ENCODE measurements at regions not wholly inside any gene's neighbourhood (a gene's known extent, or its start where the extent isn't known, plus 50 kb on each side); places are given as distances from the start of the nearest gene placed in this dataset.

DNA sequence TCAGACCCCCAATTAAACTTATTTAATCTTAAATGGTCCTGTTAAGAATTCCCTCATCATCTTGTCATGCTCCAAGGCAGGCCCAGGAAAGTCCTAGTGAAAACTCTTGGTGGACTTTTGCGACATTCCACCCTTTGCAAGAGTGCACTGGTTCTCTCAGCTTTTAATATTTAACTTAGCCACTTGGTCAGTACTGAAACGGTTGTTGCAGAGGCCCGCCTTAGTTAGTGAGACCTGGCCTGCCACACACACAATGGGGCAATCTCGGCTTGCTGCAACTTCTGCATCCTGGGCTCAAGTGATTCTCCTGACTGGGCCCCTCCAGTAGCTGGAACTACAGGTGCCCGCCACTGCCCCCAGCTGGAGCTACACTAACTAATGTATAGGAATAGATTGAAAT lies 1366.0 kb downstream of the UQCRFS1 start:
- DNase-seq (ENCODE audit: low spot score in 2 of 2) = no peak
- intact Hi-C loops (cut with DNase I; ENCODE audit: low total_unique reads) = no loop called here
- no peak overlapping the region for H3K4me3 ChIP-seq
- H3K9me3 ChIP-seq = peaks cover 14 to 28% of the 10 kb centered on the region in 2 donors
- TF ChIP-seq POLR2A (IDR thresholded peaks at IDR 0.05) (no peak), POLR2AphosphoS5 (IDR thresholded peaks at IDR 0.05) (no peak)
- TF ChIP-seq, protein P1, sequence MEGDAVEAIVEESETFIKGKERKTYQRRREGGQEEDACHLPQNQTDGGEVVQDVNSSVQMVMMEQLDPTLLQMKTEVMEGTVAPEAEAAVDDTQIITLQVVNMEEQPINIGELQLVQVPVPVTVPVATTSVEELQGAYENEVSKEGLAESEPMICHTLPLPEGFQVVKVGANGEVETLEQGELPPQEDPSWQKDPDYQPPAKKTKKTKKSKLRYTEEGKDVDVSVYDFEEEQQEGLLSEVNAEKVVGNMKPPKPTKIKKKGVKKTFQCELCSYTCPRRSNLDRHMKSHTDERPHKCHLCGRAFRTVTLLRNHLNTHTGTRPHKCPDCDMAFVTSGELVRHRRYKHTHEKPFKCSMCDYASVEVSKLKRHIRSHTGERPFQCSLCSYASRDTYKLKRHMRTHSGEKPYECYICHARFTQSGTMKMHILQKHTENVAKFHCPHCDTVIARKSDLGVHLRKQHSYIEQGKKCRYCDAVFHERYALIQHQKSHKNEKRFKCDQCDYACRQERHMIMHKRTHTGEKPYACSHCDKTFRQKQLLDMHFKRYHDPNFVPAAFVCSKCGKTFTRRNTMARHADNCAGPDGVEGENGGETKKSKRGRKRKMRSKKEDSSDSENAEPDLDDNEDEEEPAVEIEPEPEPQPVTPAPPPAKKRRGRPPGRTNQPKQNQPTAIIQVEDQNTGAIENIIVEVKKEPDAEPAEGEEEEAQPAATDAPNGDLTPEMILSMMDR (IDR thresholded peaks at IDR 0.05) = no peak
- no peaks in the 10 kb centered on the region for H3K4me1 ChIP-seq
- no peak overlapping the region for H3K27ac ChIP-seq
- no peaks in the 10 kb centered on the region for H3K36me3 ChIP-seq
- no peaks in the 10 kb centered on the region for H3K27me3 ChIP-seq

DNA sequence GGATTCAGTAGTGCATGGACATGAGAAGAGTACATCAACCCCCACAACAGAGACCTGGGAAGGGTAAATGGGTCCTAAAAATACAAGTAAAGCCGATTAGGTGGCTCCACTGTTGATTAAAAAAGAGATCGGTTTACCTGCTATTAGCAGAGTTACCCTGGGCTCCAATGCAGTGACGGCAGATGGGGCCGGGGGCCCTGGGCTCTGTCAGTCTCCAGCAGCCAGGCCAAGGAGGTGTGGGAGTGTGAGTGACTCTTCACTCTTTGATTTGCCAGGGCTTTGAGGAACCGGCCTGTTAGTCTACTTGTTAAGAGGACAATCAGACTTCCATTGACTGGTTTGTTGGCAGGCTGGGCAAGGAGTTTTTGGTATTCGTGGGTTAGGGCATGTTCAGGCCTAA lies 1368.7 kb downstream of the UQCRFS1 start:
- peaks cover 8 to 21% of the 10 kb centered on the region in 2 donors for H3K9me3 ChIP-seq
- H3K27ac ChIP-seq = no peak overlapping the region

DNA sequence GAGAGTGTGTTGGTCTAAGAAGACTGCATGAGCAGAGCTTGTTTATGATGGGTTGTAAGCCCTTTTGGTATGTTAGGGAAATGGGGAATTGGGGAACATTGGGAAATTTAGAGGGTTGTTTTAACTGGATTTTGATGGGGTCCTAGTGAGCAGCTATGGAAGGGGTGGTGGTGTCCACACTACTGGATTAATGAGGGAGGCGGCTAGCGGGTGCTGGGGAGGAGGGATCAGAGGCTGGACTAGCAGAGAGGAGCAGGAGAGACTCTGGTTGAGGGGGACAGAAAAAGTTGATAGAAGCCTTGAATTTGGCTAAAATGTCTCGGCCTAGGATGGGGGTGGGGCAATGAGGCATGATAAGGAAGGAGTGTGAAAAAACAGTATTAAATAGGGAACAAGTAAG lies 1369.1 kb downstream of the UQCRFS1 start:
- intact Hi-C loops (cut with DNase I; ENCODE audit: low total_unique reads) = no loop called here

More for the DNA sequence above, 1368.7 kb downstream of the UQCRFS1 start:
- Histone ChIP-seq H3K4me1 (no peaks in the 10 kb centered on the region), H3K4me3 (no peak overlapping the region), H3K27me3 (no peaks in the 10 kb centered on the region), H3K36me3 (no peaks in the 10 kb centered on the region)
- TF ChIP-seq, protein P1 (IDR thresholded peaks at IDR 0.05) = no peak
- TF ChIP-seq POLR2A (IDR thresholded peaks at IDR 0.05) (no peak), POLR2AphosphoS5 (IDR thresholded peaks at IDR 0.05) (no peak)
- intact Hi-C loops (cut with DNase I; ENCODE audit: low total_unique reads) = no loop called here
- no peak for DNase-seq (ENCODE audit: low spot score in 2 of 2)

DNA sequence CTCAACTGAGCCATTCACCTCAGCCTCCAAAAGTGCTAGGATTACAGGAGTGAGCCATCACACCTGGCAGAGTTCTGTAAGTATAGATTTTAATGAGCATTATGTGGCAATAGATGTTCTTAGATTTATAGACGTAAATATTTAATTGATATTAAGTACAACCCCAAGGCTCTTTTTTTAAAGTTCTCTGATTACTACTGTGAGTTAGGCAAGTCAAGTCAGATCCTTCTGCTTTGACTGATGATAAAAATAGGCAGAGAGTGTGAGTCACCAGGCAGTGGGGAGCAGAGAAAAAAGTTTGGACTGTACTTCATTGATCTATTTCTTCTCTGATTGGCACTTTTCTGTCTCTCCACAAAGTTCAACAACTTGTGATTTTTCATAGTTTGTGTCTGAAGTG lies 1379.9 kb downstream of the UQCRFS1 start:
- no peaks in the 10 kb centered on the region for H3K4me1 ChIP-seq
- H3K27ac ChIP-seq = no peak overlapping the region
- DNase-seq (ENCODE audit: low spot score in 2 of 2) = no peak
- TF ChIP-seq, protein P1 (IDR thresholded peaks at IDR 0.05) = no peak
- TF ChIP-seq POLR2AphosphoS5 (IDR thresholded peaks at IDR 0.05) (no peak), POLR2A (IDR thresholded peaks at IDR 0.05) (no peak)
- no peaks in the 10 kb centered on the region for H3K9me3 ChIP-seq
- no peaks in the 10 kb centered on the region for H3K27me3 ChIP-seq
- intact Hi-C loops (cut with DNase I; ENCODE audit: low total_unique reads) = no loop called here
- H3K4me3 ChIP-seq = no peak overlapping the region
- H3K36me3 ChIP-seq = no peaks in the 10 kb centered on the region

More for the DNA sequence above, 1369.1 kb downstream of the UQCRFS1 start:
- no peak for DNase-seq (ENCODE audit: low spot score in 2 of 2)
- Histone ChIP-seq H3K27me3 (no peaks in the 10 kb centered on the region), H3K36me3 (no peaks in the 10 kb centered on the region), H3K4me3 (no peak overlapping the region), H3K9me3 (peaks cover 8 to 17% of the 10 kb centered on the region in 2 donors), H3K4me1 (no peaks in the 10 kb centered on the region), H3K27ac (no peak overlapping the region)
- TF ChIP-seq POLR2A (IDR thresholded peaks at IDR 0.05) (no peak), POLR2AphosphoS5 (IDR thresholded peaks at IDR 0.05) (no peak)
- TF ChIP-seq, protein P1 (IDR thresholded peaks at IDR 0.05) = no peak

DNA sequence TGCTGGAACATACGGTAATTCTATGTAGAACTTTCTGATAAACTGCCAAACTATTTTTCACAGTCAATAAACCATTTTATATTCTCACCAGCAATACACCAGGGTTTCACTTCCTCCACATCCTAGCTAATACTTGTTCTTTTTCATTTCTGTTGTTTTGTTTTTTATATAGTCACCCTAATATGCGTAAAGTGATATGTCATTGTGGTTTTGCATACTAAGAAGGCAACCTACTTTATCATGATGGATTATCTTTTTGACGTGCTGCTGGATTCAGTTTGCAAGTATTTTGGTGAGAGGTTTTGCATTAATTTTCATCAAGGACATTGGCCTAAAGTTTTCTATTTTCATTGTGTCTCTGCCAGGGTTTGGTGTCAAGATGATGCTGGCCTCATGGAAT lies 1384.1 kb downstream of the UQCRFS1 start:
- H3K4me1 ChIP-seq = no peaks in the 10 kb centered on the region
- DNase-seq (ENCODE audit: low spot score in 2 of 2) = no peak
- no peak overlapping the region for H3K4me3 ChIP-seq
- no peaks in the 10 kb centered on the region for H3K27me3 ChIP-seq
- TF ChIP-seq, protein P1 (IDR thresholded peaks at IDR 0.05) = no peak
- TF ChIP-seq POLR2AphosphoS5 (IDR thresholded peaks at IDR 0.05) (no peak), POLR2A (IDR thresholded peaks at IDR 0.05) (no peak)
- intact Hi-C loops (cut with DNase I; ENCODE audit: low total_unique reads) = no loop called here
- H3K27ac ChIP-seq = no peak overlapping the region
- H3K36me3 ChIP-seq = no peaks in the 10 kb centered on the region
- H3K9me3 ChIP-seq = no peaks in the 10 kb centered on the region
